GM21576 (cell line): ENCODE measurements at regions not wholly inside any gene's neighbourhood (a gene's known extent, or its start where the extent isn't known, plus 50 kb on each side); places are given as distances from the start of the nearest gene placed in this dataset.

Experiments
- ATAC-seq: cut with Tn5 transposase; IDR thresholded peaks from one replicate; pipeline ENCODE4 v1.9.1; 2021; ENCODE audit warnings: mild to moderate bottlenecking, moderate library complexity; ENCODE audit not compliant: unreplicated experiment

DNA sequence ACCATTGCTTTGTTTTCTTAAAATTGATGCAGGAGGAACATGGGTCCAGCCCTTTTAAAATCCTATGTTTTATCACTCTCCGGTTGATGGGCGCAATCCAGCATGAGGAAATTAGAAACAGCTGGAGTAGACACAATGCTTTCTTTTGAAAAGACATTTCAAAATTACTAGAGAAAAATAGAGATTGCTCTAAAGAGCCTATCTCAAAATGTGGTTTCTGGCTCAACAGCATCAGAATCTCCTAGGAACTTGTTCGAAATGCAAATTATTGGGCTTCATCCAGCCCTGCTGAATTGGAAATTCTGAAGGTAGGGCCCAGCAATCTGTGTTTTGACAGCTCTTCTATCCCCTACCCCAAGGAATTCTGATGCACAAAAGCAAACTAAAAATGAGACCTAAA is 190.8 kb upstream of the BMP2 start:
- ATAC-seq: no peak

- no peak for ATAC-seq
These were observed 191.5 kb upstream of the BMP2 start for GRCh38 chr20:6575912-6576401.

DNA sequence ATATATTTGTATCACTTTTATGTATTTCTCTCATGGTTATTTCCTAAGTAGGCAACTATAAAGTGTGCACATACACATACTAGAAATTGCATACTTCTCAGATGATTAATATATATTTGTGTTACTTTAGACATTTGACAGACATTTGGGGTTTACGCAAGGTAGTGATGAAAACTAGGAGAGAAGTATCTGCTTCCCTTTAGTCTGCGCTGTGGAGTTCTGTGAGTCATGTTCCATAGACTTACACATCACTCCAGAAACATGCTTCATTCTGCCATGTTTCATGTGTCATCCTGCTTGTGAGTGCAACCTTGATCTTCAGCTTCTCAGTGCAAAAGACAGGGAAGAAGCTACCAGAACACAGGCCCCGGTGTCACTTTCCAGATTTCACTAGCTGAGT is 200.7 kb upstream of the BMP2 start:
- ATAC-seq: no peak

- no peak for ATAC-seq
These were observed 205.4 kb upstream of the BMP2 start for GRCh38 chr20:6562111-6562510.

DNA sequence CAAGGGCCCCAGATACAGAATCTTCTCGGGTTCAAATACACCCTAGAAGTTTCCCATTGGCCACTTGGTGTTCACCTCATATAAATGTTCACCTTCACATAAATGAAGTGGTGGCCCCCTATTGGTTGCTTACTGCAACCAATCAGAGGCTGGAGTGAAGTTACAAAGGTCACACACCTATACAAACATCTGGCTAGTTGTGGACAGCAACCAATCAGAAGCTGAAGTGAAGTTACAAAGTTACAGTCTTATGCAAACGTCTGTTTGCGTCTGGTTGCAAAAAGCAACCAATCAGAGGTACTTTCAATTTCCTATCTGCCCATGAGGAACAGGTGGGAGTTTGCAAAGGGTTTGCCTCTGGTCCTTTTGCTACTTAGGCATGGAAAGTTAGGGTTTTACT is 206.5 kb upstream of the BMP2 start:
- no peak for ATAC-seq

DNA sequence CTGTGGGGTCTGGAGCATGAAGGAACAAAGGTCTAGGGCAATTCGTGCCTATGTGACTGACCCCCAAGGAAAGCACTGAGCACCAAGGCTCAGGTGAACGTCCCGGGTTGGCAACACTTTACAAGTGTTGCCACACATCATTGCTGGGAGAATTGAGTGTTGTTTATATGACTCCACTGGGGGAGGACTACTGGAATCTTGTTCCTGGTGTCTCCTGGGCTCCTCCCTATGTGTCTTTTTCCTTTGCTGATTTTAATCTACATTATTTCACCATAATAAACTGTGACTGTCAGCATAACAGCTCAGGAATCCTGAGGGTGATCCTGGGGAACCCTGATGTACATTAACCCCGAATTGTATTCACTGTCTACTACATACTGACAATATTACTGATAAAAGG is 207.7 kb upstream of the BMP2 start:
- no peak for ATAC-seq

DNA sequence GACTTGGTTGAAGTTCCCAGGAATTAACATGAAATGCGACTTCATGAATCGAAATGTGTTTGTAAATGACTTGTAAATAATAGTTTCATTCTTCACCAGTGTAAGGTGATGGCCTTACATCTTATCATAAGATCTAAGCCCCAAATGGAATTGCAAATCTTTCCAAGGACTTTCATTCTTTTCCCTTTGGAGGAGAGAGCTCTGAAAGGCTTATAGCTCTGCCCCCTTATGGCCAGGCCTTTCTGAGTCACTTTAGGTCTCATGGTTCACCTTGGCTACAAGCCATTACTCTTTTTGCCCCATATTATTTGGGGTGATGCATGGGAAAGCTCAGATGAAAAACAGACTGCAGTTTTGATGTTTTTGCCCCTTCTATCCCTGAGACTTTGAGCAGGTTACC is 209.1 kb upstream of the BMP2 start:
- no peak for ATAC-seq

DNA sequence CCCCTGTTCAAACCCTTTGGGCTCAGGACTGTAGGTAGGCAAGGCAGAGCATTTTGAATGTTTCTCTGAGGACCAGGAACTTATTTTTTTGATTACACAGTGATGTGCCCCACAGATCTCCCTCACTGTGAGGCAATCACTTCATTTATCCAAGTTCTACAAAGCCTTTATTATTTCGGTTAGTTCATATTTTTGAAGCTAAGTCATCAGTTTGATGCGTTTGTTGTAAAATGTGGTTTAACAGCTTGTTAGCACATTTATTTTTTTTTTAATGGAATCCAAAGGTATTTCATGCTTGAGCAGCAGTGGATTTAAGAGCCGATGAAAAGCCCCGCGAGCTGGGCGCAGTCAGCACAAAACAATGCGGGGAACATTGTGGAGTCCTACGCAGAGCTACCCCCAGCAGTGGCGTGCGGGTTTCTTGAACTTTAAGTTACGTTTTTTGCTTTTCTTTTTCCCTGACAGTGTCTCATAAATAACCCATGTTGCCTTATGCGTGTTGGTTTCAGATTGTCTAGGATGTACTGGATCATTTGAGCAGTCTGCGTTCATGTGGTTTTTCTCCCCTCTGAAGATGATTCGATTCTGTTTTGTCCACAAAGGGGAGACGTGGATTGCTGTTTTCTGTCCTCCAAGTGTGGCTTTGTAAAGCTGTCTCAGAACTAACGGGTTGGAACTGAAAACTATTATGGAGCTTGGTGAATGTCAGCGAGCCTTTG is 233.6 kb upstream of the BMP2 start:
- no peak for ATAC-seq

DNA sequence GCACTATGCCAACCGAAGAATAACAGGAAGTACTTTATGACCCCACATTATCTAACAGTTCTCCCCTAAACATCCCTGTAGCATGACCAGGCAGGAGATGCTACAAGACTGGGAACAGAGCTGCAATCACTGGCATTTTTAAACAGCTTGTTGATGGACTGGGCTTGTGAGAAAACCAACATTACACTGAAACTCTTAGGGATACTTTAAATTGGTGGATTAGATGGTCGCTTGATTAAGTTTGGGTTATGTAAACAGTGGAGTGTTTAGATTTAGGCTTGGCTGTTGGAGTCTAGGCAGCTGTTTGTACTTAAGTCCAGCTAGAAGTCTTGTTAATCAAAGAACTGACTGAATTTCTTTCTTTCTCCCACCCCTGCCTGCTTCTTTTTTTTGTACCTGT is 234.1 kb upstream of the BMP2 start:
- no peak for ATAC-seq

DNA sequence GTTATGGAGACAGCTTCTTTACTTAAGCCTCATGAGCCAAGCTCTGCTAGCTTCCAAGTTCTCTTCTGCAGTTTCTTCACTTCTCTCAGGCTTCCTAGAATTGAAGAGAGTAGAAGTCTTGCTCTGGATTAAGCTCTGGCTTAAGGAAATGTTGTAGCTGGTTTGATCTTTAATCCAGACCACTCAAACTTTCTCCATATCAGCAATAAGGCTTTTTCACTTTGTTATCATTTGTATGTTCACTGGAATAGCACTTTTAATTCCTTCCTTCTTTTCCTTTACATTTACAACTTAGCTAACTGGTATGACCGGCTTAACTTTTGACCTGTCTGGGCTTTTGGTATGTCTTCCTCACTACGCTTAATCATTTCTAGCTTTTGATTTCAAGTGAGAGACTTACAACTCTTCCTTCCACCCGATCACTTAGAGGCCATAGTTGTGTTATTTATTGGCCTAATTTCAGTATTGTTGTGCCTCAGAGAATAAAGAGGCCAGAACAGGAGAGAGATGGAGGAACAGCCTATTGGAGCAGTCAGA is 236.6 kb upstream of the BMP2 start:
- no peak for ATAC-seq

GRCh38 chr20:6530254-6530653 is 237.2 kb upstream of the BMP2 start:
- no peak for ATAC-seq

- no peak for ATAC-seq
These were observed 241.8 kb upstream of the BMP2 start for GRCh38 chr20:6525447-6526303.

- no peak for ATAC-seq
These were observed 243.2 kb upstream of the BMP2 start for GRCh38 chr20:6524305-6524704.

DNA sequence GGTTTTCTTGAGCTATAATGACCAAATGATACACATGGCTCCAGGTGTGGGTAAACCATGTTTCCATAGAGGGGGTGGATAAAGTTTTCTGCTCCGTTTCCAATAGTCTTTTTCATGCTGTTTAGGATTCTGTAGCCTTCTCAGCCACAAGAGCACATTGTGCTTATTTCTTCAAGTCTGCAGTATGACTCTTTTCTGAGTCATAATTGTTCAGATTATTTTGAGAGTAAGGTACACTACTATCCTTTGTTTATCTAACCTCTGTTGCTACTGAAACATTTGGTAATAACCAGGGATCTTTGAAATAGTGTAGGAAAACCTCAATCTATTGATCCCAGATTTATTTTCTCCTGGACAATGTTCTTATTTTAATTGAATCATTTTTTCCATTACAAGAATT is 247.9 kb upstream of the BMP2 start:
- no peak for ATAC-seq

- no peak for ATAC-seq
These were observed 252.2 kb upstream of the BMP2 start for GRCh38 chr20:6515261-6515660.

DNA sequence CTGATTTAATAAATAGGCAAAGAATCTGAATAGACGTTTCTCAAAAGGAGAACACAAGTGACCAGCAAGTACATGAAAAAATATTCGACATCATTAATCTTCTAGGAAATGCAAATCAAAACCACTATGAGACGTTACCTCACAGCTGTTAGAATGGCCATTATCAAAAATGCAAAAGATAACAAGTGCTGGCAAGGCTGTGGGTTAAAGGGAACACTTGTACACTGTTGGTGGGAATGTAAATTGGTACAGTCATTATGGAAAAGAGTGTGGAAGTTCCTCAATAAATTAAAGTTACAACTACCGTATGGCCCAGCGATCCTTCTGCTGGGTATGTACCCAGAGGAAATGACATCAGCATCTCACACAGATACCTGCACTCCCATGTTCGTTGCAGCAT is 253.9 kb upstream of the BMP2 start:
- ATAC-seq: no peak

DNA sequence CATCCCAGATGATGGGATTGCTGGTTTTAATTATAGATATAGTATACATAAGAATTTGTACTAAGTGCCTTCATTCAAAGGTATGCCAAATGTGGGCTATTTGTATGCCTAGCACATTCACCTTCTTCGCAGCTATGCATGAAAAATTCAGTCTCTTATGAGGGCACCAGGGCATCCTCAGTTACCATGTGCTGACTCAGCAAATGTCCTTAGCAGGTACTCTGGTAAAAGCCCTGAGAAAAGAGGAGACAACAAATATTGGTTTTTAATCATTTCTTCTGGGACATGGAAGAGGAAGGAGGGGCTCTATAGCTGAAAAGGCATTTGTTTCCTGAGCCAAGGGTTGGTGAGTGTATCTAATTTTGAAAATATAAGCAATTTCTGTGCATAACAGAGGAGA is 258.1 kb upstream of the BMP2 start:
- no peak for ATAC-seq

DNA sequence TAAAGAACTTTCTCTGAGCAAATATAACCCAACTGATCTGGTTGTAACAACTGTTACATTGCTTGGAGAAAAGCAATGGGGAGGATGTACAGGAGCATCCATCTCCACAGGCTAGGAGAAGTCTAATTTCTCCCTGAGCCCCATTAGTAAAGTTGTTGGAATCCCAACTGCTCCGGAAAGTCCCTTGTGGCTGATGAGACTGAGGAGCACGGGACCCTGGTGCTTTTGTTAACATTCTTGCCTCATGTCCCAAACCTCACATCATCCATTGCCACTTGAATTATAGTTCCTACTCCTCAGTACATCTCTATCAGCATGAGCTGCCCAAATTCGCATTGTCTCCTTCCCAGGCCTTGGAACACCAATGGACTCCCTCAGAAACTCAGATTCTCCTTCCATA is 260.6 kb upstream of the BMP2 start:
- no peak for ATAC-seq

DNA sequence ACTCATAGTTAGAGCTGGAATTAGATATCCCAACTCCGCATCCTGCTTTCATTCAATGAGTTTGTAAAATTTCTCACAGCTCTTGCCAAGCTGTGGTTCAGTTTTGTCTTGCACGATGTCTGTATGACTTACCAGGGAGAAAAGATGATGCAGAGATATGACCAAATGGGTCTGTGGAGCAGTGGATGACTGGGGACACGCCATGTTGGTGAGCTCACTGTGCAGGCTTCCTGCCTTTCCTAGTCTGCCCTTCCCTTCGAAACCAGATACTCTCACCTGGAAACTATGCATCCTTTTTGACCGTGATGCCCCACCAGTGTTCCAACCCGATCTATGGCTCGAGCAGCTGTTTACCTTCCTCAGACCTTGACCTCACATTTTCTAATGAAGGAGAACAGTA is 262.7 kb upstream of the BMP2 start:
- no peak for ATAC-seq

- ATAC-seq: no peak
These were observed 263.3 kb upstream of the BMP2 start for GRCh38 chr20:6504179-6504578.

DNA sequence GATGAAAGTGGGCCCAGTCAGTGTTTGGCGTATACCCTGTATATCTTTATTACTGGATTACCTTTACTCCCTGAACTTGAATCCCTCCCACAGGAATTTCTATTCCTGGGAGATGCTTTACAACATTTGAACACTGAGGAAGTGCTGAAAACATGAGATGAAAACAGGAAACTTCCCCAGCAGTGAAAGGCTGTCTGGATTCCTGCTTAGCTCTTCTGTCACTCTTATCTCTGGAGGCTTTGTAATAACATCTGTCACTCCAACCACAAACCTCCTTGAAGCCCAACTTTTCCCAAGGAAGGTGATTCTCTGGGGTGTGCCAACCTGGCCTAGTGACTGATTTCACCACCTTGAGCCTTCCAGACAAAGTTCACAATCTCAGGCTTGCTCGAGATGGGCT is 264.5 kb upstream of the BMP2 start:
- no peak for ATAC-seq

DNA sequence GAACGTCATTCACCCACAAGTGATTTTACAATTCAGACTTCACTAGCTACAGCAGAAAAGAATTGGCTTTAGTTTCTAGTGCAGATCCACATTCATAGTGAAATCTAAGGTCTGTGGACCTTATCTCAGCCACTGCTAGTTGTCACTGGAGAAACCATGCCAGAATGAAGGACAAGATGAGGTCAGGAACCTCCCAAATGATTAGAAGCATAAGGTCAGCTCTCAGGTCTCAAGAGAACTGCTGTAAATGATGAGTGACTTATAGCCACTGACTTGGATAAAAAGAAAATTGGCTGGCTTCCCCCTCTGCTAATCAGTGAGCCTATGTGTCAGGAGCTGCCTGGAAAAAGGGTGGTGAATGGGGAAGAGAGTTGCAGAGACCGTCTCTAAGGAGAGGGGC is 265.3 kb upstream of the BMP2 start:
- no peak for ATAC-seq
